Liver (tissue), 8 donors: ENCODE measurements at regions not wholly inside any gene's neighbourhood (a gene's known extent, or its start where the extent isn't known, plus 50 kb on each side); places are given as distances from the start of the nearest gene placed in this dataset.

ENCODE experiments used
- DNase-seq: peaks from one replicate; pipeline ENCODE4 v3.0.0-alpha.2; 2017; ENCODE audit warnings: low spot score
- H3K27ac ChIP-seq, 2 donors: one replicate each; pipeline ENCODE4 v1.7.0; 2013; ENCODE audit warnings: inconsistent platforms in 2 of 2, low read length in 2 of 2, control low read depth in 1 of 2, low read depth in 1 of 2, mild to moderate bottlenecking in 1 of 2
- H3K27me3 ChIP-seq, 4 donors: one replicate each; pipeline versions ENCODE4 v1.6.1 to v1.7.0; 2013; ENCODE audit warnings: low read length in 3 of 4, inconsistent platforms in 1 of 4, mild to moderate bottlenecking in 1 of 4, moderate library complexity in 1 of 4; ENCODE audit not compliant: control insufficient read depth in 4 of 4, insufficient read depth in 4 of 4
- H3K36me3 ChIP-seq, 4 donors: one replicate each; pipeline versions ENCODE4 v1.6.1 to v1.7.0; 2013; ENCODE audit warnings: low read length in 3 of 4, mild to moderate bottlenecking in 3 of 4, low read depth in 1 of 4, moderate library complexity in 1 of 4; ENCODE audit not compliant: control insufficient read depth in 4 of 4, insufficient read depth in 3 of 4
- H3K4me1 ChIP-seq, 4 donors: one replicate each; pipeline versions ENCODE4 v1.6.1 to v1.7.0; 2013; ENCODE audit warnings: low read length in 3 of 4, mild to moderate bottlenecking in 3 of 4, moderate library complexity in 1 of 4; ENCODE audit not compliant: control insufficient read depth in 4 of 4, insufficient read depth in 4 of 4
- H3K4me3 ChIP-seq, 3 donors: one replicate each; pipeline versions ENCODE4 v1.6.1 to v1.7.0; 2013; ENCODE audit warnings: low read length in 3 of 3, control low read depth in 1 of 3, low read depth in 1 of 3, mild to moderate bottlenecking in 1 of 3
- H3K9ac ChIP-seq, 2 donors: one replicate each; pipeline ENCODE4 v1.7.0; 2013; ENCODE audit warnings: low read length in 2 of 2, mild to moderate bottlenecking in 2 of 2, moderate library complexity in 2 of 2, control low read depth in 1 of 2, low read depth in 1 of 2
- H3K9me3 ChIP-seq, 4 donors: one replicate each; pipeline versions ENCODE4 v1.6.1 to v1.7.0; 2013; ENCODE audit warnings: low read length in 3 of 4; ENCODE audit not compliant: control insufficient read depth in 4 of 4
- ATF3 ChIP-seq: IDR thresholded peaks from 2 replicates; pipeline ENCODE4 v1.6.1; 2016; ENCODE audit warnings: antibody characterized with exemption
- CTCF ChIP-seq: fragments of 150-350 bp; IDR thresholded peaks from 2 replicates; pipeline ENCODE4 v1.5.1; 2017; ENCODE audit warnings: improper control_type of control experiment, low read depth, low read length; ENCODE audit not compliant: missing input control
- EGR1 ChIP-seq, 2 donors: IDR thresholded peaks; 2 replicates each; pipeline ENCODE4 v1.6.1; 2016 to 2018; ENCODE audit warnings: antibody characterized with exemption in 2 of 2, low read depth in 2 of 2
- FOXA1 ChIP-seq: IDR thresholded peaks from 2 replicates; pipeline ENCODE4 v1.6.1; 2016; ENCODE audit warnings: antibody characterized with exemption
- FOXA2 ChIP-seq: IDR thresholded peaks from 2 replicates; pipeline ENCODE4 v1.6.1; 2016; ENCODE audit warnings: antibody characterized with exemption
- GABPA ChIP-seq, 2 donors: IDR thresholded peaks in 1 of 2; conservative IDR thresholded peaks in 1 of 2; 2 replicates each; pipeline ENCODE4 v1.6.1; 2016; ENCODE audit warnings: antibody characterized with exemption in 2 of 2, mild to moderate bottlenecking in 1 of 2, moderate library complexity in 1 of 2
- HNF4A ChIP-seq, 2 donors: conservative IDR thresholded peaks; 2 replicates each; pipeline ENCODE4 v1.6.1; 2016; ENCODE audit warnings: antibody characterized with exemption in 2 of 2, mild to moderate bottlenecking in 2 of 2
- HNF4G ChIP-seq: IDR thresholded peaks from 2 replicates; pipeline ENCODE4 v1.6.1; 2016; ENCODE audit warnings: antibody characterized with exemption
- JUND ChIP-seq, 2 donors: IDR thresholded peaks; 2 replicates each; pipeline ENCODE4 v1.6.1; 2016; ENCODE audit warnings: antibody characterized with exemption in 2 of 2
- NR2F2 ChIP-seq: IDR thresholded peaks from 2 replicates; pipeline ENCODE4 v1.6.1; 2016; ENCODE audit warnings: antibody characterized with exemption
- RAD21 ChIP-seq, 2 donors: IDR thresholded peaks; 2 replicates each; pipeline ENCODE4 v1.6.1; 2016; ENCODE audit warnings: antibody characterized with exemption in 2 of 2, mild to moderate bottlenecking in 2 of 2
- RXRA ChIP-seq, 2 donors: IDR thresholded peaks; 2 replicates each; pipeline ENCODE4 v1.6.1; 2017 to 2018; ENCODE audit warnings: antibody characterized with exemption in 2 of 2, mild to moderate bottlenecking in 1 of 2
- SP1 ChIP-seq: IDR thresholded peaks from 2 replicates; pipeline ENCODE4 v1.6.1; 2018; ENCODE audit warnings: antibody characterized with exemption, mild to moderate bottlenecking
- TAF1 ChIP-seq: conservative IDR thresholded peaks from 2 replicates; pipeline ENCODE4 v1.6.1; 2016; ENCODE audit warnings: antibody characterized with exemption, mild to moderate bottlenecking
- YY1 ChIP-seq: IDR thresholded peaks from 2 replicates; pipeline ENCODE4 v1.6.1; 2016; ENCODE audit warnings: antibody characterized with exemption, mild to moderate bottlenecking
- WGBS: extraction: QIAGEN DNeasy Blood & Tissue Kit; methylation state at CpG from one replicate; pipeline ENCODE4 v1.1.7; 2013; 5-methylcytosine and 5-hydroxymethylcytosine counted together
- TF ChIP-seq, protein P1 (sequence below): IDR thresholded peaks from 2 replicates; pipeline ENCODE4 v1.6.1; 2016; ENCODE audit warnings: antibody characterized with exemption
- TF ChIP-seq, protein P2 (sequence below): IDR thresholded peaks from 2 replicates; pipeline ENCODE4 v1.6.1; 2016; ENCODE audit warnings: antibody characterized with exemption, mild to moderate bottlenecking
- TF ChIP-seq, protein P3 (sequence below): IDR thresholded peaks from 2 replicates; pipeline ENCODE4 v1.6.1; 2016; ENCODE audit warnings: antibody characterized with exemption
- donor health status: healthy.
- donor health status: healthy.
- donor health status: healthy.
- donor health status: healthy.
- donor health status: healthy.

- no peak for TF ChIP-seq RAD21 (IDR thresholded peaks at IDR 0.05)
These were observed 317.6 kb downstream of the GALR1 start (continued) for GRCh38 chr18:77567205-77567604.

DNA sequence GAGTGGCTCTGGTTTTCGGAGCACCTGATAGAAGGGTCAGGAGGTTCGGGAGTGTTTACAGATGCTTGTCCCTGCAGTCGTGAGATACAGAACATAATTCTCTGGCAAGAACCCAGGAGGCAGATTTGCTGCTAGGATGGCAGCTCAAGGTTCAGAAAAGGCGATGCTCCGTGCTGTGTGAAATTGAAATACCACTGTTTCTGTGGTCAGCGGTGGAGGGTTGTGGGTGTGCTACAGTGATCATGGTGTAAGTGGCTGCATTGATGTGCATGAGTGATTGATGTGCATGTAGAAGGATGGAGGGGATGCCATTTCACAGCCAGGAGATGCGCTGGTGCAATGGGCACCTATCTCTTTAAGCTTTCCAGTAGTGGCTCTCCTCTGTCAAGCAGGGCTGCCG, 322.1 kb downstream of the GALR1 start:
- H3K9me3 ChIP-seq: peaks cover 0 to 2% (median 0%) of the 10 kb centered on the region in 4 donors
- H3K36me3 ChIP-seq: no peaks in the 10 kb centered on the region
- H3K27me3 ChIP-seq: no peaks in the 10 kb centered on the region
- H3K4me1 ChIP-seq: no peaks in the 10 kb centered on the region
- WGBS: 82% methylated on average over 8 of the region's 8 CpGs
- no peak overlapping the region for H3K9ac ChIP-seq
- no peak overlapping the region for H3K27ac ChIP-seq
- H3K4me3 ChIP-seq: no peak overlapping the region
- no peak for DNase-seq
- TF ChIP-seq JUND (IDR thresholded peaks at IDR 0.05): no peak
- TF ChIP-seq, protein P1, sequence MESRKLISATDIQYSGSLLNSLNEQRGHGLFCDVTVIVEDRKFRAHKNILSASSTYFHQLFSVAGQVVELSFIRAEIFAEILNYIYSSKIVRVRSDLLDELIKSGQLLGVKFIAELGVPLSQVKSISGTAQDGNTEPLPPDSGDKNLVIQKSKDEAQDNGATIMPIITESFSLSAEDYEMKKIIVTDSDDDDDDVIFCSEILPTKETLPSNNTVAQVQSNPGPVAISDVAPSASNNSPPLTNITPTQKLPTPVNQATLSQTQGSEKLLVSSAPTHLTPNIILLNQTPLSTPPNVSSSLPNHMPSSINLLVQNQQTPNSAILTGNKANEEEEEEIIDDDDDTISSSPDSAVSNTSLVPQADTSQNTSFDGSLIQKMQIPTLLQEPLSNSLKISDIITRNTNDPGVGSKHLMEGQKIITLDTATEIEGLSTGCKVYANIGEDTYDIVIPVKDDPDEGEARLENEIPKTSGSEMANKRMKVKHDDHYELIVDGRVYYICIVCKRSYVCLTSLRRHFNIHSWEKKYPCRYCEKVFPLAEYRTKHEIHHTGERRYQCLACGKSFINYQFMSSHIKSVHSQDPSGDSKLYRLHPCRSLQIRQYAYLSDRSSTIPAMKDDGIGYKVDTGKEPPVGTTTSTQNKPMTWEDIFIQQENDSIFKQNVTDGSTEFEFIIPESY: no peak
- no peak for TF ChIP-seq NR2F2
- no peak for TF ChIP-seq EGR1 (IDR thresholded peaks at IDR 0.05; ENCODE audit: low read depth in 2 of 2)
- TF ChIP-seq HNF4A (conservative IDR thresholded peaks at IDR 0.05): no peak
- TF ChIP-seq RAD21 (IDR thresholded peaks at IDR 0.05): no peak
- TF ChIP-seq GABPA (IDR thresholded peaks at IDR 0.05 in 1 of 2, conservative IDR thresholded peaks at IDR 0.05 in 1 of 2): no peak
- no peak for TF ChIP-seq ATF3
- no peak for TF ChIP-seq FOXA1
- TF ChIP-seq FOXA2: no peak
- no peak for TF ChIP-seq TAF1
- TF ChIP-seq, protein P2, sequence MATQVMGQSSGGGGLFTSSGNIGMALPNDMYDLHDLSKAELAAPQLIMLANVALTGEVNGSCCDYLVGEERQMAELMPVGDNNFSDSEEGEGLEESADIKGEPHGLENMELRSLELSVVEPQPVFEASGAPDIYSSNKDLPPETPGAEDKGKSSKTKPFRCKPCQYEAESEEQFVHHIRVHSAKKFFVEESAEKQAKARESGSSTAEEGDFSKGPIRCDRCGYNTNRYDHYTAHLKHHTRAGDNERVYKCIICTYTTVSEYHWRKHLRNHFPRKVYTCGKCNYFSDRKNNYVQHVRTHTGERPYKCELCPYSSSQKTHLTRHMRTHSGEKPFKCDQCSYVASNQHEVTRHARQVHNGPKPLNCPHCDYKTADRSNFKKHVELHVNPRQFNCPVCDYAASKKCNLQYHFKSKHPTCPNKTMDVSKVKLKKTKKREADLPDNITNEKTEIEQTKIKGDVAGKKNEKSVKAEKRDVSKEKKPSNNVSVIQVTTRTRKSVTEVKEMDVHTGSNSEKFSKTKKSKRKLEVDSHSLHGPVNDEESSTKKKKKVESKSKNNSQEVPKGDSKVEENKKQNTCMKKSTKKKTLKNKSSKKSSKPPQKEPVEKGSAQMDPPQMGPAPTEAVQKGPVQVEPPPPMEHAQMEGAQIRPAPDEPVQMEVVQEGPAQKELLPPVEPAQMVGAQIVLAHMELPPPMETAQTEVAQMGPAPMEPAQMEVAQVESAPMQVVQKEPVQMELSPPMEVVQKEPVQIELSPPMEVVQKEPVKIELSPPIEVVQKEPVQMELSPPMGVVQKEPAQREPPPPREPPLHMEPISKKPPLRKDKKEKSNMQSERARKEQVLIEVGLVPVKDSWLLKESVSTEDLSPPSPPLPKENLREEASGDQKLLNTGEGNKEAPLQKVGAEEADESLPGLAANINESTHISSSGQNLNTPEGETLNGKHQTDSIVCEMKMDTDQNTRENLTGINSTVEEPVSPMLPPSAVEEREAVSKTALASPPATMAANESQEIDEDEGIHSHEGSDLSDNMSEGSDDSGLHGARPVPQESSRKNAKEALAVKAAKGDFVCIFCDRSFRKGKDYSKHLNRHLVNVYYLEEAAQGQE: no peak
- TF ChIP-seq, protein P3, sequence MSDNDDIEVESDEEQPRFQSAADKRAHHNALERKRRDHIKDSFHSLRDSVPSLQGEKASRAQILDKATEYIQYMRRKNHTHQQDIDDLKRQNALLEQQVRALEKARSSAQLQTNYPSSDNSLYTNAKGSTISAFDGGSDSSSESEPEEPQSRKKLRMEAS: no peak
- TF ChIP-seq YY1: no peak
- TF ChIP-seq RXRA (IDR thresholded peaks at IDR 0.05): no peak
- no peak for TF ChIP-seq CTCF
- TF ChIP-seq SP1: no peak
- no peak for TF ChIP-seq HNF4G
